Sigmoid colon (tissue), 4 donors: ENCODE measurements at regions not wholly inside any gene's neighbourhood (a gene's known extent, or its start where the extent isn't known, plus 50 kb on each side); places are given as distances from the start of the nearest gene placed in this dataset.

ENCODE experiments used
- CTCF ChIP-seq, 4 experiments: fragments of 450-650 bp in 3 of 4; fragments of 200-600 bp in 1 of 4; IDR thresholded peaks; one replicate each; pipeline ENCODE4 v1.5.1; 2016 to 2019; ENCODE audit warnings: antibody characterized with exemption in 4 of 4, mild to moderate bottlenecking in 3 of 4, moderate library complexity in 2 of 4
- EP300 ChIP-seq, 4 donors: sonication (generic); formaldehyde crosslinking; IDR thresholded peaks; one replicate each; pipeline ENCODE4 v1.6.1; 2017; ENCODE audit warnings: antibody characterized with exemption in 4 of 4
- POLR2A ChIP-seq, 2 donors: fragments of 450-650 bp; IDR thresholded peaks; one replicate each; pipeline ENCODE4 v1.6.1; 2016; ENCODE audit warnings: antibody characterized with exemption in 2 of 2, mild to moderate bottlenecking in 2 of 2, moderate library complexity in 2 of 2
- POLR2AphosphoS5 ChIP-seq, 4 donors: sonication (generic); formaldehyde crosslinking; IDR thresholded peaks; one replicate each; pipeline ENCODE4 v1.6.1; 2017; ENCODE audit warnings: antibody characterized with exemption in 4 of 4

DNA sequence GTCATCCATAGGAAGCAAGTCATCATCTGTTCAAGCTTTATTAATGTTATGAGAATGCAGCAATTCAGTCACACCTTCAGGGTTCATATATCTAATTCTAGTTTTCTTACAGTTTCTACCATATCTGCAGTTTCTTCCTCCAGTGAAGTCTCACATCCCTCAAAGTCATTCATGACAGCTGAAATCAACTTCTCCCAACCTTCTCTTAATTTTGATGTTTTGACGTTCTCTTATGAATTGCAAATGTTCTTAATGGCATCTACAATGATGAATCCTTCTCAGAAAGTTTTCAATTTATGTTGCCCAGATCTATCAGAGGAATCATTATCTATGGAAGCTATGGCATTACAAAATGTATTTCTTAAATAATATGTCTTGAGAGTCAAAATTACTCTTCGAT lies 210.4 kb upstream of the ZBTB20 start:
- no peak for TF ChIP-seq CTCF (IDR thresholded peaks at IDR 0.05)
- TF ChIP-seq POLR2A (IDR thresholded peaks at IDR 0.05): no peak
- TF ChIP-seq EP300 (IDR thresholded peaks at IDR 0.05): no peak
- no peak for TF ChIP-seq POLR2AphosphoS5 (IDR thresholded peaks at IDR 0.05)
